ENCODE measurements at regions not wholly inside any gene's neighbourhood (a gene's known extent, or its start where the extent isn't known, plus 50 kb on each side); places are given as distances from the start of the nearest gene placed in this dataset.

- no peak for TF ChIP-seq CTCF (IDR thresholded peaks at IDR 0.05)
- TF ChIP-seq POLR2A (IDR thresholded peaks at IDR 0.05) = no peak
- no peak for TF ChIP-seq POLR2AphosphoS5 (IDR thresholded peaks at IDR 0.05)
Observed at GRCh38 chr15:69830430-69830829, 267.3 kb downstream of the TLE3 start.
